ENCODE measurements at regions not wholly inside any gene's neighbourhood (a gene's known extent, or its start where the extent isn't known, plus 50 kb on each side); places are given as distances from the start of the nearest gene placed in this dataset.

DNA sequence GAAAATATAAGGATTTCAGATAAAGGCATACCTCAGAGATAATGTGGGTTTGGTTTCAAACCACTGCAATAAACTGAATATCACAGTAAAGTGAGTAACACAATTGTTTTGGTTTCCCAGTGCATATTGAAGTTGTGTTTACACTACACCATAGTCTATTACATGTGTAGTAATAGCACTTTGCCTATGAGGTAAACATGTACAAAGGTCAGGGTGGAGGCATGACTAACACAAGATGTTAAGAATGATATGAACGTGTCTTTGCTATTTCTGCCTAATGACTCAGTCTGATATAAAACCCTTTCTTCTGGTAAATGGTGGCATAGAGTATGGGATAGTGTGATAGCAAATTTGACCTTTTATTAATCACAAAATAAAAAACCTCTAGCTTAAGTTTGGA lies 621.5 kb upstream of the ADGRL2 start:
- TF ChIP-seq, protein P1, sequence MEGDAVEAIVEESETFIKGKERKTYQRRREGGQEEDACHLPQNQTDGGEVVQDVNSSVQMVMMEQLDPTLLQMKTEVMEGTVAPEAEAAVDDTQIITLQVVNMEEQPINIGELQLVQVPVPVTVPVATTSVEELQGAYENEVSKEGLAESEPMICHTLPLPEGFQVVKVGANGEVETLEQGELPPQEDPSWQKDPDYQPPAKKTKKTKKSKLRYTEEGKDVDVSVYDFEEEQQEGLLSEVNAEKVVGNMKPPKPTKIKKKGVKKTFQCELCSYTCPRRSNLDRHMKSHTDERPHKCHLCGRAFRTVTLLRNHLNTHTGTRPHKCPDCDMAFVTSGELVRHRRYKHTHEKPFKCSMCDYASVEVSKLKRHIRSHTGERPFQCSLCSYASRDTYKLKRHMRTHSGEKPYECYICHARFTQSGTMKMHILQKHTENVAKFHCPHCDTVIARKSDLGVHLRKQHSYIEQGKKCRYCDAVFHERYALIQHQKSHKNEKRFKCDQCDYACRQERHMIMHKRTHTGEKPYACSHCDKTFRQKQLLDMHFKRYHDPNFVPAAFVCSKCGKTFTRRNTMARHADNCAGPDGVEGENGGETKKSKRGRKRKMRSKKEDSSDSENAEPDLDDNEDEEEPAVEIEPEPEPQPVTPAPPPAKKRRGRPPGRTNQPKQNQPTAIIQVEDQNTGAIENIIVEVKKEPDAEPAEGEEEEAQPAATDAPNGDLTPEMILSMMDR (IDR thresholded peaks at IDR 0.05), result no peak
- TF ChIP-seq POLR2A (IDR thresholded peaks at IDR 0.05), result no peak
